NCI-H1105 (cell line): ENCODE measurements at regions not wholly inside any gene's neighbourhood (a gene's known extent, or its start where the extent isn't known, plus 50 kb on each side); places are given as distances from the start of the nearest gene placed in this dataset.
"Not testable (repeated sequence)": the region's sequence is repeated elsewhere in the genome, so short reads cannot be mapped to it uniquely, and the experiment has no call there.

Experiments
- DNase-seq: peaks from one replicate; lab custom pipeline; 2025; lab: John Stamatoyannopoulos, UW

- not testable (repeated sequence) for DNase-seq
These were observed 514.5 kb upstream of the FOXG1 start for GRCh38 chr14:28252124-28252523.

GRCh38 chr14:28254768-28255167 lies 511.8 kb upstream of the FOXG1 start:
- no peak for DNase-seq

- no peak for DNase-seq
These were observed 502.3 kb upstream of the FOXG1 start for GRCh38 chr14:28264306-28264705.

GRCh38 chr14:28272270-28272669 lies 494.3 kb upstream of the FOXG1 start:
- DNase-seq: no peak

GRCh38 chr14:28280530-28280929 lies 486.1 kb upstream of the FOXG1 start:
- DNase-seq: no peak

GRCh38 chr14:28280997-28281598 lies 485.5 kb upstream of the FOXG1 start:
- DNase-seq: no peak

GRCh38 chr14:28284546-28285300 lies 481.9 kb upstream of the FOXG1 start:
- DNase-seq: no peak

- no peak for DNase-seq
These were observed 471.6 kb upstream of the FOXG1 start for GRCh38 chr14:28294834-28295440.

- no peak for DNase-seq
These were observed 469.0 kb upstream of the FOXG1 start for GRCh38 chr14:28297559-28297958.

GRCh38 chr14:28298156-28298555 lies 468.4 kb upstream of the FOXG1 start:
- DNase-seq: no peak

GRCh38 chr14:28299227-28299626 lies 467.4 kb upstream of the FOXG1 start:
- no peak for DNase-seq

GRCh38 chr14:28300356-28300755 lies 466.2 kb upstream of the FOXG1 start:
- no peak for DNase-seq

- no peak for DNase-seq
These were observed 465.4 kb upstream of the FOXG1 start for GRCh38 chr14:28301179-28301578.

- no peak for DNase-seq
These were observed 463.3 kb upstream of the FOXG1 start for GRCh38 chr14:28303248-28303647.

- no peak for DNase-seq
These were observed 460.6 kb upstream of the FOXG1 start for GRCh38 chr14:28305938-28306337.

- no peak for DNase-seq
These were observed 459.1 kb upstream of the FOXG1 start for GRCh38 chr14:28307506-28307905.

GRCh38 chr14:28308734-28309133 lies 457.9 kb upstream of the FOXG1 start:
- no peak for DNase-seq

- not testable (repeated sequence) for DNase-seq
These were observed 448.5 kb upstream of the FOXG1 start for GRCh38 chr14:28317890-28318675.

GRCh38 chr14:28321475-28322244 lies 444.9 kb upstream of the FOXG1 start:
- no peak for DNase-seq

- DNase-seq: no peak
These were observed 443.2 kb upstream of the FOXG1 start for GRCh38 chr14:28323366-28323765.

GRCh38 chr14:28323951-28324741 lies 442.4 kb upstream of the FOXG1 start:
- DNase-seq: no peak
